GM12878 (cell line): ENCODE measurements at regions not wholly inside any gene's neighbourhood (a gene's known extent, or its start where the extent isn't known, plus 50 kb on each side); places are given as distances from the start of the nearest gene placed in this dataset.
"Not testable (repeated sequence)": the region's sequence is repeated elsewhere in the genome, so short reads cannot be mapped to it uniquely, and the experiment has no call there.

Source experiments
- ATAC-seq: fragments of 200-7000 bp; cut with Tn5 transposase; 3 replicates; pipeline ENCODE4 v1.9.1; 2020; ENCODE audit warnings: mild to moderate bottlenecking, moderate library complexity
- BruUV-seq: library from RNA; stranded (reverse); fragments of 400-500 nt; replicated peaks from 2 replicates; lab custom pipeline; 2021; lab: Mats Ljungman, UMichigan
- CTCF ChIA-PET: fragments of 300-600 bp; sonication (Branson Sonifier 250); formaldehyde crosslinking; extraction: SDS; loops from one replicate; lab custom pipeline; 2021; ENCODE audit warnings: inconsistent platforms; lab: Yijun Ruan, JAX
- POLR2A ChIA-PET: fragments of 350-600 bp; formaldehyde crosslinking; extraction: SDS; loops from one replicate; lab custom pipeline; 2021; ENCODE audit warnings: inconsistent platforms; lab: Charles Lee
- RAD21 ChIA-PET: fragments of 300-600 bp; sonication (Branson Sonifier 250); formaldehyde crosslinking; loops from one replicate; lab custom pipeline; 2023; ENCODE audit warnings: antibody characterized with exemption; ENCODE audit not compliant: unreplicated experiment; lab: Charles Lee
- SMC1A ChIA-PET: fragments of 300-600 bp; sonication (Branson Sonifier 250); formaldehyde crosslinking; loops from one replicate; lab custom pipeline; 2023; ENCODE audit not compliant: unreplicated experiment, uncharacterized antibody; lab: Charles Lee
- DNase-seq: peaks from one replicate; pipeline ENCODE4 v3.0.0-alpha.2; 2011; ENCODE audit warnings: low read depth, low spot score
- FAIRE-seq: peaks from 3 replicates; lab custom pipeline; 2011; peaks lifted over from hg19 to GRCh38; lab: Jason Lieb, UNC
- H2AFZ ChIP-seq: 2 replicates; pipeline ENCODE4 v1.6.0; 2011; ENCODE audit warnings: low read depth, low read length, control low read depth; ENCODE audit not compliant: control insufficient read depth
- H3K27ac ChIP-seq: 2 replicates; pipeline ENCODE4 v1.5.1; 2011; ENCODE audit warnings: control low read depth; ENCODE audit not compliant: control insufficient read depth, insufficient read depth
- H3K27me3 ChIP-seq, 2 experiments: replicated peaks in 1 of 2; 2 replicates each; pipeline versions ENCODE4 v1.6.0 to v1.6.1; 2011; ENCODE audit warnings: low read length in 1 of 2; ENCODE audit not compliant: control insufficient read depth in 2 of 2, insufficient read depth in 2 of 2
- H3K36me3 ChIP-seq, 2 experiments: 2 replicates each; pipeline ENCODE4 v1.5.1; 2011; ENCODE audit warnings: low read length in 1 of 2; ENCODE audit not compliant: control insufficient read depth in 2 of 2, insufficient read depth in 2 of 2
- H3K4me1 ChIP-seq: 2 replicates; pipeline ENCODE4 v1.6.1; 2011; ENCODE audit warnings: mild to moderate bottlenecking, low read length, moderate library complexity, mixed read lengths; ENCODE audit not compliant: control insufficient read depth, insufficient read depth
- H3K4me2 ChIP-seq: 2 replicates; pipeline ENCODE4 v1.6.0; 2011; ENCODE audit warnings: control low read depth; ENCODE audit not compliant: control insufficient read depth, insufficient read depth
- H3K4me3 ChIP-seq: fragments of 200-600 bp; sonication (generic); 2 replicates; pipeline ENCODE4 v1.5.1; 2016
- H3K79me2 ChIP-seq: 2 replicates; pipeline ENCODE4 v1.6.0; 2011; ENCODE audit warnings: low read length; ENCODE audit not compliant: control insufficient read depth, insufficient read depth
- H3K9ac ChIP-seq: 2 replicates; pipeline ENCODE4 v1.8.0; 2011; ENCODE audit warnings: low read length, control low read depth, mixed read lengths; ENCODE audit not compliant: control insufficient read depth, insufficient read depth
- H3K9me3 ChIP-seq: replicated peaks from 3 replicates; pipeline ENCODE4 v1.5.1; 2011; ENCODE audit warnings: mild to moderate bottlenecking, low read length; ENCODE audit not compliant: control insufficient read depth, insufficient read depth
- H4K20me1 ChIP-seq: 2 replicates; pipeline ENCODE4 v1.6.0; 2011; ENCODE audit not compliant: control insufficient read depth, insufficient read depth
- EGR1 ChIP-seq, 2 experiments: IDR thresholded peaks; 1 replicate in 1 of 2; 2 replicates in 1 of 2; pipeline ENCODE4 v1.6.1; 2011 to 2012; ENCODE audit warnings: low read depth in 2 of 2, low read length in 2 of 2, borderline replicate concordance in 1 of 2, mild to moderate bottlenecking in 1 of 2, moderate library complexity in 1 of 2
- MEF2B ChIP-seq: fragments of 450-650 bp; IDR thresholded peaks from 2 replicates; pipeline ENCODE4 v1.6.1; 2018; ENCODE audit warnings: mild to moderate bottlenecking, moderate library complexity; ENCODE audit not compliant: partially characterized antibody, poor library complexity, severe bottlenecking
- NFXL1 ChIP-seq: fragments of 450-650 bp; IDR thresholded peaks from 2 replicates; pipeline ENCODE4 v1.6.1; 2017; ENCODE audit warnings: antibody characterized with exemption, mild to moderate bottlenecking, borderline replicate concordance
- RFX5 ChIP-seq: IDR thresholded peaks from 2 replicates; pipeline ENCODE4 v1.6.1; 2011; ENCODE audit warnings: low read depth, low read length, improper control_type of control experiment
- TBL1XR1 ChIP-seq: IDR thresholded peaks from 2 replicates; pipeline ENCODE4 v1.6.1; 2012; ENCODE audit warnings: low read depth, low read length, improper control_type of control experiment
- TCF12 ChIP-seq: IDR thresholded peaks from 2 replicates; pipeline ENCODE4 v1.6.1; 2011; ENCODE audit warnings: low read depth, mild to moderate bottlenecking, low read length
- ZBTB11 ChIP-seq: fragments of 450-650 bp; formaldehyde crosslinking; IDR thresholded peaks from 2 replicates; pipeline ENCODE4 v1.5.0; 2022; ENCODE audit warnings: mild to moderate bottlenecking, missing genetic modification characterization
- WGBS: methylation state at CpG from one replicate; pipeline ENCODE4 v1.1.6; 2016; ENCODE audit warnings: low lambda C conversion rate; ENCODE audit not compliant: insufficient replicate concordance, insufficient coverage; ENCODE audit errors: missing lambda C conversion rate; 5-methylcytosine and 5-hydroxymethylcytosine counted together
- in situ Hi-C: fragments of 300-500 bp; cut with MboI; formaldehyde crosslinking; loops from 9 replicates; pipeline ENCODE4 v1.14.3; 2018; ENCODE audit warnings: mixed read lengths
- intact Hi-C: fragments of 100-400 bp; cut with micrococcal nuclease; formaldehyde crosslinking; loops from one replicate; pipeline ENCODE4 v1.14.2; 2022; ENCODE audit not compliant: unreplicated experiment

DNA sequence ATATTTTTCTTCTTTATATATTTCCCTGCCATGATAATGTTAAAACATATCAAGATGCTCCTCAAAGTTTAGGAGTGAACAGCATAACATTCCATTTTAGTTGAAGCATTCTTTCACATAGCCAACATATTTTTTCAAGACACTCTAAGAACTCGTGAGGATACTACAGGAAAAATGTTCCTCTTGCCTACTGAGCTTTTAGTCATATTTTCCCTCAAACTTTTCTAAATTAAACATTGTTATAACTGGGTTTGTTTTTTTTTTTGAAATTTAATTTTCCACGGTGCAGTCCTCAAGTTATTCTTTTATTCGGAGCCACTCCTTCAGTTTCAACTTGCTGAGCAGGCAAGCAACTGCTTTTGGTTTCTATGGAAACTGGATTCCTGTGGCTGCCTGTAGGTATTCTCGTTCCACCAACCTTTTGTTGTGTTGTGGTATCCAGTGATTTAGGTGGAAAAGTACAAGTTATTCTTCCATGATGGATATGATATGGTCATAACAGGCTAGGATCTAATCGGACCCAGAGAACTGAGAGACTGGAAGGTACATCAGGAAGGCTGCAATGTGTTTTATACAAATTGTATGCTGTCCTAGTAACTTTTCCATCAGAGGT is 248.0 kb downstream of the TRIML1 start (continued):
- TF ChIP-seq NFXL1 (no peak), TBL1XR1 (no peak), TCF12 (no peak), RFX5 (no peak), MEF2B (no peak), ZBTB11 (CRISPR knock-in tag) (no peak), EGR1 (IDR thresholded peaks at IDR 0.05; ENCODE audit: borderline replicate concordance in 1 of 2, low read depth in 2 of 2, low read length in 2 of 2) (no peak)

GRCh38 chr4:188391349-188391748 is 252.1 kb downstream of the TRIML1 start:
- H3K9ac ChIP-seq, H3K4me3 ChIP-seq, H3K36me3 ChIP-seq, intact Hi-C loops, CTCF ChIA-PET, DNase-seq, FAIRE-seq, H3K4me2 ChIP-seq, RAD21 ChIA-PET, ATAC-seq, H3K27me3 ChIP-seq, H3K27ac ChIP-seq, SMC1A ChIA-PET, H2AFZ ChIP-seq, H3K4me1 ChIP-seq, in situ Hi-C loops, BruUV-seq, POLR2A ChIA-PET, H3K79me2 ChIP-seq, H3K9me3 ChIP-seq, H4K20me1 ChIP-seq: not testable (repeated sequence)
- WGBS = 70% methylated on average over 8 of the region's 8 CpGs
